C1 segment of cervical spinal cord (tissue), 14 donors: ENCODE measurements at regions not wholly inside any gene's neighbourhood (a gene's known extent, or its start where the extent isn't known, plus 50 kb on each side); places are given as distances from the start of the nearest gene placed in this dataset.
A peak's percentile ranks its signal among the peaks of the same experiment; 100 is the strongest.
"Not testable (repeated sequence)": the region's sequence is repeated elsewhere in the genome, so short reads cannot be mapped to it uniquely, and the experiment has no call there.

Experiments used
- DNase-seq, 14 donors: peaks; one replicate each; lab custom pipeline; 2025; lab: John Stamatoyannopoulos, UW

DNA sequence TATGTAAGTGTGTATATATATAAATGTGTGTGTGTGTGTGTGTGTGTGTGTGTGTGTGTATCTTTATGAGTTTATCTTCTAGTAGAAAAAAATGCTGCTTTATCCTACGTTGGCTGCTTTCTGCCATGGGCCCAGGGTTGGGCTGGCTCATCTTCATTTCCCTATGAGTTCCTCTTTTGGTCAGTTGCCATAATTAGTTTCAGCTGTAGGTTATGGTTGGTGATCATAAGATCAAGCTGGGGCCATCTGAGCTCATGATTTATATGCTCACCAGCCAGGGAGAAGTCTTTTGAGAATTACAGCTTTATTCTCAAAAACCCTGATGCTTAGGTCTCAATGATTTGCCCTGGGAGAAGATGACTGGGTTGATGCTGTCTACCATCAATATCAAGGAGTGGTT lies 775.8 kb upstream of the ARPP21 start:
- no peak for DNase-seq

DNA sequence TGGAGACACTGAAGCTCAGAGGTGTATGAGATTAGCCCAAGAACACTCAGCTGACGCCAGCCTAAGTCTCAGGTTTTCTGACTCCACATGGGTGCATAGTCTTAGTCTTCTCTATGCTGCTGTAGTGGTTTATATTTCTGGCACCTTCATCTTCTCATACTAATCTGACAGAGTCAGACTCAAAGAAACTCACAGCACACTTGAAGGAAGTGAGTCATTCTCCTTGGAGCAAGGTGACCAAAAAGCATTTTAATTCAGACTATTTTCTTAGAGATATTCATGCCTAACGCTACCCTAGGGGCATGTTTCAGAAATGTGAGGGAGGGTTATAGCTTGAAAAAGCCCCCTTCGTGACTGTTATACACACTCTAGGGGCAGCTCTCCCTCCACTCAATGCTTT lies 775.3 kb upstream of the ARPP21 start:
- no peak for DNase-seq

DNA sequence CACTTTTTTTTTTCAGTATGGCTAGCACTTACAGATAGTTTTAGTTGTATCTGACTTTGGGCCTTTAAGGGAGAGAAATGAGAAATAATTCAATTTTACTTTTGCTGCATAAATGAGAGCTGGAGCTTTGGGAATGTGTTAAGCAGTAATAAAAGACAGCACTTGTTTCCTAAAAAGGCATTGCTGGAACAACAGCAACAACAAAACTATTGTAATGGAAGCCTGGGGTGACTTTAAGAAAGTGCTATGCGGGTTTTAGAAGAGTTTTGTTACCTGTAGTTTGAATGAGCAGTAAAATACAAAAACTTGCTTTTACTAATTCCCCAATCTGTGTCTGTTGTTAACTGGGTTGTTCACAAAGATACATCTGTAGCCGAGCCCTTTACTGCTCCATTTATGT lies 774.0 kb upstream of the ARPP21 start:
- DNase-seq = no peak

DNA sequence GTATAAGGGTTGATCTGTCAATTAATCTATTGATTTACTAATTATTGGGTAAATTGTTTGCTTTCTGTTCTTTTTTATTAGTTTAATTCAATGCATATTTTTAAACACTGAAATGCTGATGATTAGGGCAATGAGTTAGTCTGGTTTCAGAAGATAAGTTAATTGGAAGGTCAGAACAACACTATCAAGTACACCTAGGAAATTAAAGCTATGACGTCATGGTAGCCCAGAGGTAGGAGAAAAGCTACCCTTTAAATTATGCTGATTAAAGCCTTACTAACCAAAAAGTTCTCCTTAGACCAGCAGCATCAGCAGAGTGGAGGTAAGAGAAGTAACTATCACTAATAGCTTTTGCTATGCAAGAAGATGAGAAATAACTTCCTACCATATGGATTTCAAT lies 770.4 kb upstream of the ARPP21 start:
- no peak for DNase-seq

DNA sequence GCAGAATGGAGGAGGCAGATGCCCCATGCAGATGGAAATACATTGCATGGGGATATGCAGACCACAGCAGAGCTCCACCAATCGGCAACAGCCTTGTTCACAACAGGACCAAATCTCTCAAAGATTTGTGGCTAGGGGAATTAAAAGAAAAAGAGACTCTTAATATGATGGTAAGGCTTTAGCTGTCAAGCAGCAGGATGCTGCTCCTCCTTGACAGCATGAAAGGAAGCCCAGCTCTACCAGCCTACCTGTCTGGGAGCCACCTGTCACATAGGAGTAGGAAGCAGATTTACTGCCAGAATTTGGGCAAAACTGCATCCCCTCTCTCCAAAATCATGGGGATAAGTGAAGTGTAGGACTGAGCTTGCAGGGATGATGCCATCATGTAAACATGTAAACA lies 769.6 kb upstream of the ARPP21 start:
- peak in 3 of 14 donors; percentile 2 to 94 (median 10) for DNase-seq

DNA sequence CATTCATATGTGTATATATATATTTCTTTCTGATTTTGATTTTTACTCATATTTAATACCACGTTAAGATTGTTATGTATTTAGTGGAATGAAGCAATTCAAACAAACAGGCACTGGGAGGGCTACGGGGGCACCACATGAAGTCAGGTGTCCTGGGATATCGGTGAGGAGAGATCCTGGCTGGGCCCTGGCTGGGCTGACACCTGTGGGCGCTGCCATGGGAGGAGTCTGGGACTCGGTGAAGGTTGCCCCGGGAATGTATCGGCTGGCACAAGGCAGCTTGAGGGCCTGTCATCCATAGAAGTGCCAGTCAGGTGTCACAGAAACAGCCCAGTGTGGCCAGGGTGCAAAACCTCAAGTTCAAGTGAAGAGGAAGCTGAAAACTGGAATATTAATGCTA lies 766.9 kb upstream of the ARPP21 start:
- DNase-seq = no peak

DNA sequence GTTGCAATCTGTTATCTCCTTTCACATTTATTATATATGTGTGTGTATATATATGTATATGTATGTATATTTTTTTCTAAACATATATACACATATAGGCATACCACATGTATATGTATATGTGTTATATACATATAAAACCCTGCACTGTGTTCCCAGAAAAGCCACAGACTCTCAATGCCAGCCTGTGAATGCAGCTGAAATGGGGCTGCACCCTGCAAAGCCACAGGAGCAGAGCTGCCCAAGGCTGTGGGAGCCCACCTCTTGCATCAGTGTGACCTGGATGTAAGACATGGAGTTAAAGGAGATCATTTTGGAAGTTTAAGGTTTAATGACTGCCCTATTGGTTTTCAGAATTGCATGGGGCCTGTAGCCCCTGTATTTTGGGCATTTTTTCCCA lies 762.3 kb upstream of the ARPP21 start:
- DNase-seq = no peak

DNA sequence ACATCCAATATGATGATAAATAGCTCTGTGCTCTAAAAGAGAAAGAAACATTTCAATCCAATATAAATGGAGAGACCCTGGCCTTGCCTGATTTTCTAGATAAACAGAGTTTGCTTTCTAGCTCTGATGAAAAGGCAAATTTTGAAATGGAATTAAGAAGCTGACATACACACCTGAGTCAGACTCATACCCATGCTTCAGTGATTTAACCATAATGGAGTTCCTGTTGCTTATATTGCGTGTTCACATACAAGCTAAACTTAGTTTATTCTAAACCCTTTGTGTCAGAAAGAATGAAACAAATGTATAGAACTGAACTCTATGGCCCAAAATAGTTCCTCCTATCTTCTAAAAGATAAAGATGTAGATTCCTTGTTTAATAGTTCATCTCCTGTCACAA lies 760.8 kb upstream of the ARPP21 start:
- DNase-seq = no peak

DNA sequence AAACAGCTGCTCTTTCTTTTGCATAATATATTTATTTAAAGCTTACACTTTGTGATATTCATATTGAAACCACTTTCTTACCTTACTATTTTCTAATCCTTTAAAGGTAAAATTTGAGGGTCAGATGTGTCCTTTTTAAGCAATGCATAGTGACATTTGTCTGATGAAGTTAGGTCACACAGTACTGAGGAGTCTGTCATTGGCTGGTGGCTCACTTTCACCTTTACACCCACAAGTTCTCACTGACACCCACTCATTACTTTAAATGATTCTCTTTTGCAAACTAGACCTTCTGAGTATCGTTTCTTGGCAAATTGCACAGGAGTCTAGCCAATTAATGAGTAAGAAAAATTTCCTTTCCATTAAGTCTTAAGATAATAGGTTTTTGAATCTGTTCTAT lies 758.3 kb upstream of the ARPP21 start:
- DNase-seq = no peak

DNA sequence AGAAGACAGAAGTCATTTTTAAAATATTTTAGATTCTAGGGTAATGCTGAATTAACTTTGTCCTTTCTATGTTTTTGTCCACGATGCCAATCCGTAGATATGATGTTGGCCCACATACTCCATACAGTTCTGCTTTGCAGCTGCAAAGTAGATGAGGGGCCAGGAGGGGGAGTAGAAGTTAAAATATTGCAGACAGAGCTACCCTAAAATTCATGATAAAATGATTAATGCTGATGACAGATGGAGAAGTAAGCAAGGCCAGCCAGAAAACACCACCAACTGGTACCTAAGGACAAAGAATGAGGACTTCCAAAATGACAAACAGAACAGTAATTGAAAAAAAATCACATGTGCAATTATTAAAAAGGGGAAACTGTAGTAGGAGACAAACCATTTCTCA lies 756.6 kb upstream of the ARPP21 start:
- DNase-seq = peak in 1 of 14 donors; percentile 87

DNA sequence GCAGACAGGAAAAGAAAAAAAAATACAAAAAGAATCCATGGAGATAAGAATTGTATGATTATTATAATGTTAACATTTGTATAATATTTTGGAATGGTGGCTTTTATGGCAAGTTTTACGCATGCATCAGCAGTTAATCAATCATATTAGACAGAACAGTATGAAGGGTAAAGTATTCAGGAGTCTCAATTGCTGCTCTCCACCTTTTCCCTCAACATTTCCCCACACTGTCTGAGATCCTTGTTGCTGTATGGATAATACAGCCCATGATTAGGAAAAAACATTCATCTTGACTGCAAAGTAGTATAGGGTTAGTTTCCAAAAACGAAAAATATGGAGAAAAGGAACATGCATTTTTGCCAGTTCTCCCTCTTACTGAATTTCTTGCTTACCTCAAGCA lies 755.3 kb upstream of the ARPP21 start:
- DNase-seq = no peak

DNA sequence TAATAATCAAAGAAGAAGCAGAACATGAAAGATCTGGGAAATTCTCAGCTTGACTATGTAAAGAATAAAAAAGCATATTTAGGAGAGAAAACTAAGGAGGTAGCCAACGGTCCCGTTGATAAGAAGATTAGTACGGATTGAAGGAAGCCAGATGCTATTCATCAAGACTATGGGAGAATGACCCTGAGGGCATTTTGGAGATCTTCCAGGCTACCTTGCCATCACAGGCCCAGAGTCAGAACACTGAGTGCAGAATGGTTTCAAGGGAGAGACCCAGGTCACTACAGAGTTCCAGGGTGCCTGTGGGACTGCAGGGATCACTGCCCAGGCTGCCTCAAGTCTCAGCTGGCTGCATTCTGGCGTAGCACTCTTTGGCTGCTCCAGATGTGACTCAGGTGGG lies 752.9 kb upstream of the ARPP21 start:
- no peak for DNase-seq

DNA sequence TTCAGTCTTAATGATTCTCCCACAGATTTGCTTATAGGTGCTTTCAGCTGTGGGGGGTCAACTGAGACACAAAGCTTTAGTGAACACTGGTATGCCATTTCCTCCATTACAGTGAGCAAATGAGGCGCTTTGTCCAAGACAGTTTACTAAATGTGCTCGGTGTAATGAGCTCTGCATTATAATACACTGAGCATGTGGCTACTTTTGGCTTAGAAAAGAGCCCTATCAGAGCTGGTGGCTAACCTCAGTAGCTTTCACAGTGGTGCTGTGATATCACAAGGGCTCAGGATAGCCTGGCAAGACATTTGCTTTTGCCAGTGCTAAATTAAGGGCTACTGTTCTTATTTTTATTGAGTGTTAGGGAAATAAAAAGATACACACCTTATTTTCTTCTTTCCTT lies 749.7 kb upstream of the ARPP21 start:
- DNase-seq = no peak

DNA sequence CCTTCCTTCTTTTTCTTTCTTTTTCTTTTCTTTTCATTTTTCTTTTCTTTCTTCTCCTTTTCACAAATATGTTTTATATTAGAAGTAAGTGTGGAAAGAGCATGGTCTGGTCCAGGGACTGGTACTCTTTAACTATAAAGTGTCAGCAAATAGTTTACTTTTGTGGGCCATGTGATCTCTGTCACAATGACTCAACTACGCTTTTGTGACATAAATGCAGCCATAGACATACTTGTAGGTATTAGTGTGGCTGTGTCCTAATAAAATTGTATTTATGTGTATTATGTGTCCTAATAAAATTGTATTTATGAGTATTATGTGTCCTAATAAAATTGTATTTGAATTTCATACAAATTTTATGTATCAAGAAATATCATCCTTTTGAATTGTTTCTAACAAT lies 749.1 kb upstream of the ARPP21 start:
- no peak for DNase-seq

DNA sequence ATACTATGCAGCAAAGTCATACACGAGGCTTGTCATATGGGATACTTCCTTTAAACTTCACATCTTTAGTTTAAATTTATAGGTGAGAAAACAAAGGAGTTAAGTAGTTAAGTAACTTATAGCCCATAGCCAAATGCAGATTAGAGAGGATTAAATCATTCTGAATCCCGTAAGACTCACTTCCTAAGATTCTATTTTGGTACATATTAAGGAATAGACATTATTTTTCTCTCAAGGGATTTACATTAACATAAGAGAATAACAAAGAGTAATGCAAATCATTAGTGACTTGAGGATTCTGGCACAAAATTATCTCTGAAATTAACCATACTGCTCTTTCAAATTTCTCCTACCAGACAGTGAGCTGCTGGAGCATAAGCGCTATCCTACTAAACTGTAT lies 747.4 kb upstream of the ARPP21 start:
- no peak for DNase-seq

DNA sequence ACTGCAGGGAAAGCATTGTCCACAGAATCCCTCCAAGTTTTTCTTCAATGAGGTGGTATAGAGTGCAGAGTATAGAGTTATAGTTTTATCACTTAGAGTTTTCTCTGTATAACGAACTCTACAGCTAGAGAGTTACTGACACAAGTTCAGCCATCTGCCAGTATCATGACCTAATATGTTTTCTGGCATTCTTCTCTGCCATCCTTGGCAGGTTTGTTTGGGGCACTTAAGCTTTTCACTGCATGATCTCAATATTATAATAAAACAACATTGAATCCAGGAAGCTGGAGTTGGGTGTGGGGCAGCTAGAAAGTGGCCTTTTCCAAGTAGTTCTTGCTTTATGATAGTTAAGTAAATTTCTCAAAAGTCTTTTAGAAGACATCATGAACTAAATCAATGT lies 743.5 kb upstream of the ARPP21 start:
- peak in 1 of 14 donors; percentile 76 for DNase-seq

DNA sequence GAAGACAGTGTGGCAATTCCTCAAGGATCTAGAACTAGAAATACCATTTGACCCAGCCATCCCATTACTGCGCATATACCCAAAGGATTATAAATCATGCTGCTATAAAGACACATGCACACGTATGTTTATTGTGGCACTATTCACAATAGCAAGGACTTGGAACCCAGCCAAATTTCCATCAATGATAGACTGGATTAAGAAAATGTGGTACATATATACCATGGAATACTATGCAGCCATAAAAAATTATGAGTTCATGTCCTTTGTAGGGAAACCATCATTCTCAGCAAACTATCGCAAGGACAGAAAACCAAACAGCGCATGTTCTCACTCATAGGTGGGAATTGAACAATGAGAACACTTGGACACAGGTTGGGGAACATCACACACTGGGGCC lies 729.6 kb upstream of the ARPP21 start:
- DNase-seq = not testable (repeated sequence)

DNA sequence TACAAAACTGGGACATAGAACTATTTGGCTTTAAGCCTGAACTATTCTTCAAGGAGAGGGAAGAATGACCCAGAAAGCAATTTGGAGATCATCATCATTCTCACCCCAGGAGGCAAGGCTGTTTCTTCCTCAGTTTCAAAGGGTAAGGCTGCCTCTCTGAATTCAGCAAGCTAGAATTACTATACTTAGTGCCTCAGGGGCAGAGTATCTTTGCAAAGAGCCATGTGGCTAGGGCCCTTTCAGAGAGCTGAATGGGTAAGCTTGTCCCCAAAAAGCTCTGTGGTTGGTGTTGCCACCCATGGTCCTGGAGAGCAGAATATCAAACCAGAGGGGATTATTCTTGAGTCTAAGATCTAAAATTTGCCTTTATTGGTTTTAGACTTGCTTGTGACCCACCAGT lies 720.3 kb upstream of the ARPP21 start:
- DNase-seq = no peak

DNA sequence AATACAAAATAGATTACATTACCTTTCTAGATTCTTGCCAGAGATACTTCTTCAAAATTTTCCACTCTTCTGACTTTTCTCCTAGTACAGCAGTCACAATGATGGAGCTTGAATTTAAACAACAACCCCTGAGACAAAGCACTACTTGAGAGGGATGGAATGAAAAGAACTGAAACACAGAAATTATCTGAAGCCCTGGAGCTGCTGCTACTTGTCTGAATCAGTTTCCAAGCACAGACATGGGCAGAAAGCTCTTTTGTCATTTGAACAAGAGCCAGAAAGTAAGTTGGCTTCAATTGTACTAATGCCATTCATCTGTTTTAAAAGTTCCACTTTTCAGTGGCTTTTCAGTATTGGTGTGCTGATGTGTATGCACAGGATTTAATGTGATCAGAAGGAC lies 718.5 kb upstream of the ARPP21 start:
- DNase-seq = no peak

DNA sequence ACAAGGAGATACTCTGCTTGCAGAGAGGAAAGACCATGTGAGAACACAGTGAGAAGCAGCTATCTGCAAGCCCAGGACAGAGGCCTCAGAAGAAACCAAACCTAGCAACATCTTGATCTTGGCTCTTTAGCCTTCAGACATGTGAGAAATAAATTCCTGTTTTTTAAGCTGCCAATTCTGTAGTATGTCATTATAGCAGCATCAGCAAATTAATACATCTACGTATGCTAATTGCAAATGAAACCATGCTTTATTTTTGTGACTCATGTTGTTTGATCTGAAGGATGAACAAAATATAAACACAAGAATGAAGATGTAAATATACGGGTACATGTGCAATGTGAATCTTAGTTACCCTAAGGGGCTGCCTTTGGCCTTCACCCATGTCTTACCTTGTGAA lies 714.4 kb upstream of the ARPP21 start:
- no peak for DNase-seq

DNA sequence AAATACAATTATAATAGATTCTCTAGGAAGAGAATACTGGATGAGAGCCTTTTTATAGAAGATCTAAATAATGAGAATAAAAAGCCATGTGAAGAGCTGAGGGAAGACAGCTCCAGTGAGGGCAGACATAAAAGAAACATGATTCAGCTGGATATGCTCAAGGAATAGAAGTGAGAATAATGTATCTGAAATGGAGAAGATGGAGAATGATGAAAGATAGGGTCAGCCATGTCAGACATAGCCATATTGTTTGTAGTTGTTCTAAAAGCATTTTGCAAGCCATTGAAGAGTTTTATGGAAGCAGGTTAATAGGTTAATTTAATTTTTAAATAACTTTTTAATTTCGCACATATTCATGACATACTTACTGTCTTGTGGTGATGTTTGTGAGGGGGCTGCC lies 713.5 kb upstream of the ARPP21 start:
- no peak for DNase-seq

DNA sequence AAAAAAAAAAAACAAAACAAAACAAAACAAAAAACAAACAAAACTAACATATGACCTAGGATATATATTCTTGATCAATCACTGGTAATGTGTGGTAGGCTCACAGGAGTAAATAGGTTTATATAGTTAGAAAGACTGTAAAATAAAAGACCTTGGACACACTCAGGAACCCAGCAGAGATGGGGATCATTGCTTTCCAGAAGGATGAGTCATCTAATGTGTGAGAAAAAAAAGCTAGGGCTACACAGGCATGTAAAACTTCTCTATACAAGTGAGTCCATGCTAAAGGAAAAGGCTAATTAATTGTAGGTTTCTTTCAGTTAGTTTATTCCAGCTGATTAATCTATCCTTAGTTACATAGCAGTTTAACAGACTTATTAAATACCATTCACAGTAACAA lies 710.3 kb upstream of the ARPP21 start:
- DNase-seq = no peak

DNA sequence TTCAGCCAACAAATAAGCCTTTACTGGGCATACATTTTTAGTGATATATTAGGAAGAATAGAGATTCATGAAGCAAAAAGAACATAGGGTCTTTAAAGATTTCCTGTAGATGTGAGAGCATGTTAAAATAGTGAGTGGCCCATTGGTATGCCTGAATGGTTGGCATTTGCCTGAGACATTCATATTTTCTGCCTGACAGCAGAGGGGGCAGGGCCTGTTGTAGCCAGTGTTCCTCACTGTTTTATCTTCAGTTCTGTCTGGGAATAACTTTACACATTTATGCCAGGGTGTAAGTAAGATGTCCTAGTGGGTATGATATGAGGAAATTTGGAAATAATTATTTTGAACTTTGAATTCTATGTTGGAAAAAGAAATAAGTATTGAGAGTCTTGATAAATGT lies 704.7 kb upstream of the ARPP21 start:
- DNase-seq = no peak

DNA sequence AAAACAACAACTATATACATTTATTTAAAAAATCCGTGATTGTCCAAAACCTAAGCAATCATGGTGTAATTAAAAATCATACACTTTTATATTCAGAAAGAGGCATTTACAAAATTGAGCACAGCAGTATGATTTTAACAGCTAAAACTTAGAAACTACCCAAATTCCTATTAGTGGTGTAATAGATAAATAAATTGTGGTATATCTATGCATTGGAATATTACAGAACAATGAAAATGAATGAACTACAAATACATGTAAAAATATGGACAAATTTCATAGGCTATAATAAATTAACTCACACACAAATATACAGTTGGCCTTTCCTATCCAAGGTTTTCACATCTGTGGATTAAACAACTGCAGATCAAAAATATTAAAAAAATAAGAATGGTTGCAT lies 700.5 kb upstream of the ARPP21 start:
- DNase-seq = no peak

DNA sequence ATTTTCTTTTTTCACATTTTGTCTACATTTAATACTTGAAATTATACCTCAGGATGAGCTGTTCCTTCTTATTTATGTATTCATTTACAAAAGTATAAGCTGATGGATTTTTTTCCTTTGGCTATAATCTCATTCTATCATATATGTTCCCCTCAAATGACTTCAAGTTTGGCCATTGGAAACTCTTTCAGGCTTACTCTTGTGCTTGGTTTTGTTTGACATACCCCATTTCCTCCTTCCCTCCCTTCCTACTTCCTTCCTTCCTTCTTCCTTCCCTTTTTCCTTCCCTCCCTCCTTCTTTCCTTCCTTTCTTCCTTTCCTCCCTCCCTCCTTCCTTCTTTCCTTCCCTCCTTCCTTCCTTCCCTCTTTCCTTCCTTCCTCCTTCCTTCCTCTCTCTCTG lies 697.1 kb upstream of the ARPP21 start:
- no peak for DNase-seq
